ENCODE measurements at regions not wholly inside any gene's neighbourhood (a gene's known extent, or its start where the extent isn't known, plus 50 kb on each side); places are given as distances from the start of the nearest gene placed in this dataset.

- no peak for TF ChIP-seq CTCF (IDR thresholded peaks at IDR 0.05; ENCODE audit: poor library complexity)
- TF ChIP-seq EZH2 (IDR thresholded peaks at IDR 0.05; ENCODE audit: borderline replicate concordance): no peak
- TF ChIP-seq EZH2phosphoT487 (IDR thresholded peaks at IDR 0.05; ENCODE audit: low read depth, severe bottlenecking, unreplicated experiment): no peak
Measured at GRCh38 chr14:85016496-85016895, 513.4 kb upstream of the FLRT2 start.
